ENCODE measurements at regions not wholly inside any gene's neighbourhood (a gene's known extent, or its start where the extent isn't known, plus 50 kb on each side); places are given as distances from the start of the nearest gene placed in this dataset.

DNA sequence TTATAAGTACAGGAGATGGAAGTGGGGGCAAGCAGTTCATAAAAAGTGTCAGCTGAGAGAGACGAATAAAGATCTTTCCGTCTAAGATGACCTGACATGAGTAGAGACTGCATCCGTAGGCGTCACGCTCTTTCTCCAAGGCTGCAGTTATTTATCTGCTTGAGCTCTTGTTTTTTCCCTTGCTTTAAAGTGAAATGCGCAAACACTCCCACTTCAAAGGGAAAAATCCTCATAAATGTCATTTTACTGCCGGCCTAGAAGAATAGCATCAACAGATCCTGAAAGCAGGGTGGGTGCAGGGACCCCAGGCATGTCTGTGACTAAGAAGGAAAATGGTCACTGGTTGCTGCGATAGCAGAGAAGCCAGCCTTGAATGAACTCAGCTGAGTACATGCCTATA, 647.4 kb downstream of the MED13L start:
- TF ChIP-seq, protein P1, sequence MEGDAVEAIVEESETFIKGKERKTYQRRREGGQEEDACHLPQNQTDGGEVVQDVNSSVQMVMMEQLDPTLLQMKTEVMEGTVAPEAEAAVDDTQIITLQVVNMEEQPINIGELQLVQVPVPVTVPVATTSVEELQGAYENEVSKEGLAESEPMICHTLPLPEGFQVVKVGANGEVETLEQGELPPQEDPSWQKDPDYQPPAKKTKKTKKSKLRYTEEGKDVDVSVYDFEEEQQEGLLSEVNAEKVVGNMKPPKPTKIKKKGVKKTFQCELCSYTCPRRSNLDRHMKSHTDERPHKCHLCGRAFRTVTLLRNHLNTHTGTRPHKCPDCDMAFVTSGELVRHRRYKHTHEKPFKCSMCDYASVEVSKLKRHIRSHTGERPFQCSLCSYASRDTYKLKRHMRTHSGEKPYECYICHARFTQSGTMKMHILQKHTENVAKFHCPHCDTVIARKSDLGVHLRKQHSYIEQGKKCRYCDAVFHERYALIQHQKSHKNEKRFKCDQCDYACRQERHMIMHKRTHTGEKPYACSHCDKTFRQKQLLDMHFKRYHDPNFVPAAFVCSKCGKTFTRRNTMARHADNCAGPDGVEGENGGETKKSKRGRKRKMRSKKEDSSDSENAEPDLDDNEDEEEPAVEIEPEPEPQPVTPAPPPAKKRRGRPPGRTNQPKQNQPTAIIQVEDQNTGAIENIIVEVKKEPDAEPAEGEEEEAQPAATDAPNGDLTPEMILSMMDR (IDR thresholded peaks at IDR 0.05) = no peak
- TF ChIP-seq POLR2A (IDR thresholded peaks at IDR 0.05) = no peak

Data from lower leg skin (tissue), 3 donors.